ENCODE measurements at regions not wholly inside any gene's neighbourhood (a gene's known extent, or its start where the extent isn't known, plus 50 kb on each side); places are given as distances from the start of the nearest gene placed in this dataset.

DNA sequence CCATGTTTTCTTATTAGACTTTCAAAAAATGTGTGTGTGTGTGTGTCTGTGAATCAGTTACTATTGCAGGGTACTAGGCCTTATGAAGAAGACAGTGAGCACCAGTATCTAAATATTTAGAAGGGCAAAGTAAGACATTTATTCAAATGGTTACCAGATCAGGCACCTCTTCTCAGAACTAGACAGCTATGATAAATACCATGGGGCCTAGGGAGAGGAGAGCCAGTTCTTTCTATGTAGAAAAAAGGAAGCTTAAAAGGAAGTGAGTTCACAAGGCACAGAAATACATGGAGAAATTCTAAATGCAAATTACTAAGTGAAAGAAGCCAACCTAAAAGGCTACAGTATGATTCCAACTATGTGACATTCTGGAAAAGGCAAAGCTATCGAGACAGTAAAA is 261.3 kb downstream of the SOX11 start:
- DNase-seq (ENCODE audit: low read depth, low spot score): no peak

GRCh38 chr2:5954509-5954908 is 262.3 kb downstream of the SOX11 start:
- DNase-seq (ENCODE audit: low read depth, low spot score): no peak

DNA sequence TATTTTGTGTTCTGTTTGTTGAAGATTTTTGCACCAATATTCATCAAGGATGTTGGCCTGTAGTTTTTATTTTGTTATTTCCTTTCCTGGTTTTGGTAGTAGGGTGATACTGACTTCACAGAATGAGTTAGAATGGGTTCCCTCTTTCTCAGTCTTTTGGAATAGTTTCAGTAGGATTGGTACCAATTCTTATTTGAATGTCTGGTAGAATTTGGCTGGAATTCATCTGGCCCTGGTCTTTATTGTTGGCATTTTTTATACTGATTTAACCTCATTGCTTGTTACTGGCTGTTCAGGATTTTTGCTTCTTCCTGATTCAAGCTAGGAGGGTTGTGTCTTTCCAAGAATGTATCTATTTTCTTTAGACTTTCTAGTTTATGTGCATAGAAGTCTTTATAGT is 263.7 kb downstream of the SOX11 start:
- DNase-seq (ENCODE audit: low read depth, low spot score): no peak

DNA sequence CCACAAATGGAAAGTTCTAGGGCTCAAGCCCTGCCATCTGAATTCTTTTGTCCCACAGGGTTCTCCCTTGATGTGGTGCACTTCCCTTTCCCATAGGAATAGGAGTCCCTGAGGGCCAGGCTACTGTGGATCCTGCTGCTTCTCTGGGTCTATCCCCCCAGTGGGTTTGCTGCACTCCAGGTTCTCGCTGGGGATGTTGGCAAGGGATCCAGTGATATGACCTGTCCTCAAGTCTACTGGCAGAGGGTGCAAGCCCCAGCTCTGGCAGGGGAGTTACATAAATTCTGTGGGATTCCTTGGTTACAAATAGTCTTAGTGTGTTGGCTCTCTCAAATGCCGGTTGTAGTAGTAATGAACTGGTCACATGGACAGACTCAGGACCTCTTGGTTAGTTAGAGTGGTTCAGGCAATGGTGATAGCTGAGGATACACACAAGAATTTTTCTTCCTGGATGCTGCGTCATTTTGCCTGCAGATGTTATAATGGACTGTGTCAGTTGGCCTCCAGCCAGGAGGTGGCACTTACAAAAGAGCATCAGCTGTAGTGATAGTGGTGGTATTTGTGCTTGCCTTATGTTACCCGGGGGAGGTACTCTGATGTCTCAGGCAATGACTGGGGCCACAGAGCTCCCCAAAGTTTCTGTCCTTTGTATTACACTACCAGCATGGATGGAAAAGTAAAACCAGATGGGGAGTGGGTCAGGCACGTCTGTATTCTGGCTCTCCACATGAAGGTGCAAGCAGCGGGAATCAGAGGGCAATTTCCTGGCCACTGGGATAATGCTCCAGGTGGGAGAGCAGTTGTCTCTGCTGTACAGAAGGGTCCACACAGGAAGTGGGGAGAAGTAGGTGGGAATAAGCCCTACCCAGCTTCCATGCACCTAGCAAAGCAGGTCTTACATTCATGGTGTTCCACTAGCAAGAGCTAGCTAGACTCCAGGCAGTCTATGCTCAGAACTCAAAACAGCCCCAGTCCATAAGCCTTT is 267.9 kb downstream of the SOX11 start:
- DNase-seq (ENCODE audit: low read depth, low spot score): no peak

- no peak for DNase-seq (ENCODE audit: low read depth, low spot score)
These were observed 275.3 kb downstream of the SOX11 start for GRCh38 chr2:5967506-5967905.

GRCh38 chr2:5969303-5969702 is 277.1 kb downstream of the SOX11 start:
- no peak for DNase-seq (ENCODE audit: low read depth, low spot score)

DNA sequence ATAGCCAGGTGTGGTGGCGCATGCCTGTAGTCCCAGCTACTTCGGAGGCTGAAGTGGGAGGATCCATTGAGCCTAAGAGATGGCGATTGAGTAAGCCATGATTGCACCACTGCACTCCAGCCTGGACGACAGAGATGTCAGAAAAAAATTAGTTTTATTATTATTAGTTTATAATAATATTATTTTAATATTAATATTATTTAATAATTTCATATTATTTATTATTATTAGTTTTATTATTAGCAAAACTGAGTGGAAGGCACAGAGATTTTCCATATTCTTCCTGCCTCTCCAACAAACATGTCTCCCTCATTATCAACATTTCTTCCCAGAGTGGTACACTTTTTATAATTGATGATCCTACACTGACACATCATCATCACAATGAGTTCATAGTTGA is 278.2 kb downstream of the SOX11 start:
- DNase-seq (ENCODE audit: low read depth, low spot score): no peak

- DNase-seq (ENCODE audit: low read depth, low spot score): no peak
These were observed 282.3 kb downstream of the SOX11 start for GRCh38 chr2:5974477-5974876.

DNA sequence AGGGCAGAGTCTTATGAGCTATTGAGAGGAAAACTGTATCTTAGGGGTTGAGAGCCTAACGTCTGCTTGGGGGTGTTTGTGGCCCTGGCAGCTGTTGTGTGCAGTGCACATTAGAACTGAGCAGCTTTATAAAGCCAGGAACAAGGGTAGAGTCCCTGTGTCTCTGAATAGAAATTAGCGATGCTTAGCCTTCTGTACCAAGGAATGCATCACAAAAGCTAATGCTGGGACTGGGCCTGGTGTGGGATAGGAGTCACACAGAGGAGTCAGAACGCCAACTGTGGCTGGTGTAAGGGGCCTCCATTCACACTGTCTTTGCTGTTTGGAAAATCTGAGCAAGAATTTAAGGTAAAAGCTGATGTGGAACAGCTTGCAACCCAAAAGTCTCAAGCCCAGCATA is 283.2 kb downstream of the SOX11 start:
- DNase-seq (ENCODE audit: low read depth, low spot score): no peak

DNA sequence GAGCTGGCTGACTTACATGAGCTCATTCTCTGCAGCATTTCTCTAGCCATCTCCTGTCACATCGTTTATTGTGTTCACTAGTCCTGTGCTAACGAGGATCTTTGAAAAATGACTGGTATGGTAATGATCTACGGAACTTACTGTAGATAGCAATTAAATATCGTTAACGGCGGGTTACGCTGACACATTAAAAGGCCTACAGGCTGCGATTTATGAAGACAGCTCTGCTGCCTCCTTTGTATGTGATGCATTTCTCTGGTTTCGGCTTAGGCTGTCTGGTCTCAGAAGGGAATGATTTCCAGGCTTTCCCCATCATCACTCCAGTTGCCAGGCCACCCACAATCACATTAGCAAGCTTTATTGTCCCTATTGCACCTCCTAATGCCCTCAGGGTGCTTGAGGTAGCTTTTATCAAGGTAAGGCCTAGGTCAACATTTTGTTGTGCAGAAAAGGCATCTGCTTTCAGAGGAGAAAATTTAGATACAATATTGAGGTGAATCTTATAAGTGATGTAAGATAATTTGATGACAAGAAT is 284.4 kb downstream of the SOX11 start:
- DNase-seq (ENCODE audit: low read depth, low spot score): no peak

DNA sequence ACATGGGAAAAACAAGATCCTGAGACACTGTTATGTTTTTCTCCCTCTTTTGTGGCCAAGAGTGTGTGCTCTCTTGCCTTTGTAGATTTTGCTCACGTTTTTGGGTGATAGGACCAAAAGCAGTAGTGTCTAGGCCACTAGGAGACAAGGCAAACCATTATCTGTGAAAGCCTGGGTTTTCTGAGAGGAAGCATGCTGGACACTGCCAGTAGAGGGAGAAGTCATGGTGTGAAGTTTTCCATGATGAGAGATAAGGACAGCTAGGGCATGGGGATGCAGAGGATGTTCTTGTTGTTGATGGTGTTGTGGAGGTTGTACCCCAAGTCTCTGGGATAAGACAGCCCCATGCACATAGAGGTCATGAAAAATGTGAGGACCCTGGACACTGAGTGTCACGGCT is 285.3 kb downstream of the SOX11 start:
- no peak for DNase-seq (ENCODE audit: low read depth, low spot score)

GRCh38 chr2:5978131-5978751 is 286.1 kb downstream of the SOX11 start:
- no peak for DNase-seq (ENCODE audit: low read depth, low spot score)

DNA sequence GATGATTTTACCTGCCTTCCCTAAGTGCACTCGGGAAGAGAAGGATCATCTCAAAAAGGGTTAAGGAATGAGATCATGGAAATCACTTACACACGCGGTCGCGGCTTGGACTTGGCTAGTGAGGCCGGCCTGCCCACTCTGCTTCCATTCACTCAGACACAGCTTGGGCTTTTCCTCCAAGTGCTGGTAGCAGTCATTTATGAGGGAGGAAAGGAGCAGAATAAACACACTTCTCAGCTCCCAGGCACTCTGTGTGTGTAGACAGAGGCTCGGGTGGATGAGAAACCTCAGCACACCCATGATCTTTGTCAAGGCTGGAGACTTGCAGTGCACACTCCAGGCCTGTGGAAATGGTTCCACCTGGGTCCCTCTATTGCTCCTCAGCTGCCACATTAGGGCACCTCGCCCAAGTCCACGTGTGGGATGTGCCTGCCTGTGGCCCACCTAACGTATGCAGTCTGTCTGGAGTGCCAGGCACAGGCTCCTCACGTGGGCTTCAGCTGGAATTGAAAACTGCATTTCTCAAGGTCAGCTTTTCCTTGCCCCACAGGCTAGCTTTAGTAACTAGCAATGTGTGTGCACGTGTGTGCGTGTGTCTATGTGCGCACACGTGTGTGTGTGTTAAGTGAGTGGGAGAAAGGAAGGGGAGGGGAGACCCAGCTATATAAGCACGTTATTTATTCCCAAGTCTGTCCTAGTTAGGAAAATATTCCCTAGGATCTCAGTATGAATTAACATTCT is 288.4 kb downstream of the SOX11 start:
- no peak for DNase-seq (ENCODE audit: low read depth, low spot score)

GRCh38 chr2:5982193-5982902 is 290.2 kb downstream of the SOX11 start:
- DNase-seq (ENCODE audit: low read depth, low spot score): no peak

GRCh38 chr2:5982903-5983265 is 290.7 kb downstream of the SOX11 start:
- DNase-seq (ENCODE audit: low read depth, low spot score): no peak

GRCh38 chr2:5983511-5984272 is 291.5 kb downstream of the SOX11 start:
- DNase-seq (ENCODE audit: low read depth, low spot score): no peak

DNA sequence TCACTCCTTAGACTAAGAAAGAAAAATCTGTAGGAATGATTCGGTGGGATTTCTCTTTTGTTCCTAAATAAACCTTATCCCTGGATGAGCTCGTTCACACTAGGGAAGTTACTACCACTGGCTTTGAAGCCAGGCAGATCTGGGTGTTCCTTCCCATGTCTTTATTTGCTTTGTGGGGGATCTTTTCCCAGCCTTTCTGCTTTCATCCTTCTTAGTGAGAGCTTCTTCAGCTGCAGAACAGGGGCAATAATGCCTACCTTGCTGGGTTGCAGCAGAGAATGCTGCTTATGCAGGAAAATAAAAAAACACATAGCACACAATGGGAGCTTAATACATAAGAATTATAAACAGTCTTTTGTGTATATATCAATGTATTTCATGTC is 292.1 kb downstream of the SOX11 start:
- DNase-seq (ENCODE audit: low read depth, low spot score): no peak

- DNase-seq (ENCODE audit: low read depth, low spot score): no peak
These were observed 292.8 kb downstream of the SOX11 start for GRCh38 chr2:5984946-5985345.

DNA sequence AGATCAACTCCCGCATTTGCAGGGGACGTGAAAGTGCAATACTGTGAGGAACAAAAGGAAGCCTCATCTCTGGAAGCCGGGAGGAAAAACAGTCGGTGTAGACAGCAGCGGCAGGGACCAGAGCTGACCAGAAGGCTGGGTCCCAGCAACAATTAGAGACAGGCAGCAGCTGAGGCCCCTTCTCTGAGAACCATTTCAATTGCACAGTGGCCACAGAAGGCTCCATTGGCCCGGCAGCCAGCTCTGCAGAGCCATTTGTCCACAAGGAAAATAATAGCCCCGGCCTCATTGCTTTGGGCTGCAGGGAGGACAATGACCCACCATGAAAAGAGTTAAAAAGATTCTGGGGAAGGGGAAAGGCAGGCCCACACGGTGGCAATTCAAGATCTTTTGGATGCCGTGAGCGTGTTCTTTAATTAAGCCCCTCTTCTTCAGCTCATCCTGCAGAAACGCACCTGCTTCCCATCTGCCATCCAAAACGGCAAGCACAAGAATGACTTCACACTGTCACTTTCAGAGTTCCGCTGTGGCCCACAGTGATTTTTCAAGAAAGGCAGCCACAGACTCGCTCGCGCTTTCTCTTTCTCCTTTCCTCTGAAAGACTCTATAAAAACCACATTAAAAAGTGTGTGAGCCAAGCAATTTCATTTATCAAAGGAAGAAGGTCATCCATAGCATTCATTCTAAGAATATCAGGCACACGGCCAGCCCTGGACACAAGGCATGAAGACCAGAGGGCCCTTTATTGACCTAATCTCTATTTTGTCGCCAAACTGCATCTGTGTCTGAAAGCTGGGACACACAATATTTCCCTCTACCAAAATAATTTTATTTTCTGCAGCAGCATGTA is 293.6 kb downstream of the SOX11 start:
- no peak for DNase-seq (ENCODE audit: low read depth, low spot score)
